ENCODE measurements at regions not wholly inside any gene's neighbourhood (a gene's known extent, or its start where the extent isn't known, plus 50 kb on each side); places are given as distances from the start of the nearest gene placed in this dataset.

- CTCF ChIA-PET, result no interaction called here
- no peak for DNase-seq
- WGBS (ENCODE audit: insufficient coverage), result 96% methylated on average over 2 of the region's 4 CpGs
Observed at GRCh38 chr6:92371211-92372208, 1047.8 kb downstream of the EPHA7 start.

DNA sequence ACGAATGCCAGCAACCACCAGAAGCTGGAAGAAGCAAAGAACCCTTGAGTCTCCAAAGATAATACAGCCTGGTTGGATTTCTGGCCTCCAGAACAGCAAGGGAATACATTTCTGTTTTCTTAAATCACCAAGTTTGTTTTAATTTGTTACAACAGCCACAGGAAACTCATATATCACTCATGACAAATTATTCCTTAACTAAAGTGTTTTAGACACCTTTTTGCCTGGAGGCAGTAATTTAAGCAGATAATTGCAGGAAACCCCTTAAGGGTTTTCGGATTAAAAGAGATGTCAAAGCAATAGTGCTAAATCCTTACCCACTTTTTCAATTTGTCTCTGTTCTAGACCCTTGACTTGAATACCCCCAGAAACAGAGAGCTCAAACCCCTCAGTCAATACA is 1050.0 kb downstream of the EPHA7 start:
- POLR2A ChIA-PET, result no interaction called here
- no peak overlapping the region for H3K27ac ChIP-seq (ENCODE audit: insufficient read depth in 1 of 2, low read depth in 1 of 2, low read length in 2 of 2, poor library complexity in 1 of 2, severe bottlenecking in 2 of 2)

More at GRCh38 chr6:92371211-92372208, 1047.8 kb downstream of the EPHA7 start:
- Histone ChIP-seq H3K4me1 (ENCODE audit: control extremely low read depth in 1 of 4, control insufficient read depth in 4 of 4, insufficient read depth in 4 of 4, low read length in 3 of 4) (no peaks in the 10 kb centered on the region), H3K27ac (ENCODE audit: insufficient read depth in 1 of 2, low read depth in 1 of 2, low read length in 2 of 2, poor library complexity in 1 of 2, severe bottlenecking in 2 of 2) (no peak overlapping the region), H3K27me3 (replicated peaks in 2 of 5; ENCODE audit: control insufficient read depth in 4 of 5, insufficient read depth in 5 of 5, low read length in 4 of 5) (no peaks in the 10 kb centered on the region), H3K36me3 (ENCODE audit: control insufficient read depth in 4 of 4, insufficient read depth in 4 of 4, low read length in 3 of 4) (no peaks in the 10 kb centered on the region), H3K9me3 (ENCODE audit: control extremely low read depth in 1 of 5, control insufficient read depth in 4 of 5, insufficient read depth in 2 of 5, low read depth in 1 of 5, low read length in 4 of 5) (no peaks in the 10 kb centered on the region), H3K4me3 (ENCODE audit: control insufficient read depth in 1 of 7, extremely low read depth in 1 of 7, insufficient read depth in 4 of 7, low read depth in 2 of 7, low read length in 6 of 7) (no peak overlapping the region)
- POLR2A ChIA-PET, result no interaction called here

DNA sequence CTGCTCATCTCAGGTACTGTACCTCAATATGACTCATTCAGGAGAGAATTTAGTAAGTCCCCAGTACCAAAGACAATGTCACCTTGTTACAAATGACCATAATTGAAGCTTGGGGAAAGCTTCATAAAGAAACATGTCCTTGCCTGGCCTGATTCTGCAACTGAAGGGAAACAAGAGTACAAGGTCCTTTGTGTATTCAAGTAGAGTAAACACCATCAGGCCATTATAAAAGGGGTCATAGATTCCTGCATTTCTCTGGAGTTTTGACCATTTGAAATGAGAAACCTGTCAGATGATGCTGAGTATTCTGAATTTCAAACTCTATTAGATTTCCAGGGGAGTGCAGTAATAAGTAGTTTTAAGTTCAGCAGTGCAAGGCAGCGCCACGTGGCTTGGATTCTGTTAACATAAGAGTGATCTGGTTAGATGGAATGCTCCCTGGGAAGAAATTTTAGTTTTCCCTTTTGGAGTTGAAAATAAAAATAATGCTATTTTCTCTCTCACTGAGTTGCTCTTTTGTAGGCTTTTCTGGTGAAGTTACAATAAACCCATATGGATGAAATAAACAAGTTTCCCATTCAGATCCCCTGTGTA is 1054.3 kb downstream of the EPHA7 start:
- Histone ChIP-seq H3K9me3 (ENCODE audit: control extremely low read depth in 1 of 5, control insufficient read depth in 4 of 5, insufficient read depth in 2 of 5, low read depth in 1 of 5, low read length in 4 of 5) (peaks cover 0 to 1% (median 0%) of the 10 kb centered on the region in 5 experiments), H3K36me3 (ENCODE audit: control insufficient read depth in 4 of 4, insufficient read depth in 4 of 4, low read length in 3 of 4) (no peaks in the 10 kb centered on the region), H3K4me3 (ENCODE audit: control insufficient read depth in 1 of 7, extremely low read depth in 1 of 7, insufficient read depth in 4 of 7, low read depth in 2 of 7, low read length in 6 of 7) (no peak overlapping the region), H3K4me1 (ENCODE audit: control extremely low read depth in 1 of 4, control insufficient read depth in 4 of 4, insufficient read depth in 4 of 4, low read length in 3 of 4) (no peaks in the 10 kb centered on the region), H3K27ac (ENCODE audit: insufficient read depth in 1 of 2, low read depth in 1 of 2, low read length in 2 of 2, poor library complexity in 1 of 2, severe bottlenecking in 2 of 2) (no peak overlapping the region), H3K27me3 (replicated peaks in 2 of 5; ENCODE audit: control insufficient read depth in 4 of 5, insufficient read depth in 5 of 5, low read length in 4 of 5) (no peaks in the 10 kb centered on the region)
- no peak for DNase-seq
- CTCF ChIA-PET, result no interaction called here
- WGBS (ENCODE audit: insufficient coverage), result 78% methylated on average over 2 of the region's 2 CpGs
- POLR2A ChIA-PET, result no interaction called here

More for the DNA sequence above, 1050.0 kb downstream of the EPHA7 start:
- no peak overlapping the region for H3K4me3 ChIP-seq (ENCODE audit: control insufficient read depth in 1 of 7, extremely low read depth in 1 of 7, insufficient read depth in 4 of 7, low read depth in 2 of 7, low read length in 6 of 7)
- H3K9me3 ChIP-seq (ENCODE audit: control extremely low read depth in 1 of 5, control insufficient read depth in 4 of 5, insufficient read depth in 2 of 5, low read depth in 1 of 5, low read length in 4 of 5), result no peaks in the 10 kb centered on the region
- H3K27me3 ChIP-seq (replicated peaks in 2 of 5; ENCODE audit: control insufficient read depth in 4 of 5, insufficient read depth in 5 of 5, low read length in 4 of 5), result no peaks in the 10 kb centered on the region
- 50% methylated on average over 1 of the region's 2 CpGs for WGBS (ENCODE audit: insufficient coverage)
- CTCF ChIA-PET, result no interaction called here
- no peaks in the 10 kb centered on the region for H3K36me3 ChIP-seq (ENCODE audit: control insufficient read depth in 4 of 4, insufficient read depth in 4 of 4, low read length in 3 of 4)
- no peaks in the 10 kb centered on the region for H3K4me1 ChIP-seq (ENCODE audit: control extremely low read depth in 1 of 4, control insufficient read depth in 4 of 4, insufficient read depth in 4 of 4, low read length in 3 of 4)
- DNase-seq, result no peak

DNA sequence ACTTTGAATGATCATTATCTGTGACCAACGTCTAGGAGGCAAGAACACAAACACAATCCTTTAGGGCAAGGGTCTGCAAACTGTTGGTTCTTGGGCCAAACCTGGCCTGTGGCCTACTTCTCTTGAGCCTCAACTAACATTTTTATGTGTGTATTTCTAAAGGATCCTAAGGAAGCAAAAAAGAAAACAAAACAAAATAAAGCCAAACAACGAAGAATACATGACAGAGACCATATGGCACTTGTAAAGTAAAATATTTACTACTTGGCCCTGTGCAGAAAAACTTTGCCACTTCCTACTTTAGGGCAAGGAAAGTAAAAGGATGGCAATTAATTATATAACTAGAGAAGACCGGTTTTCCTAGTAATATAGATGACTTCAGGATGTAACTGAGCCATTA is 1056.2 kb downstream of the EPHA7 start:
- no peaks in the 10 kb centered on the region for H3K27me3 ChIP-seq (replicated peaks in 2 of 5; ENCODE audit: control insufficient read depth in 4 of 5, insufficient read depth in 5 of 5, low read length in 4 of 5)
- H3K27ac ChIP-seq (ENCODE audit: insufficient read depth in 1 of 2, low read depth in 1 of 2, low read length in 2 of 2, poor library complexity in 1 of 2, severe bottlenecking in 2 of 2), result no peak overlapping the region
- no CpG with 5 or more reads among the region's 3 CpGs for WGBS (ENCODE audit: insufficient coverage)
- no peaks in the 10 kb centered on the region for H3K4me1 ChIP-seq (ENCODE audit: control extremely low read depth in 1 of 4, control insufficient read depth in 4 of 4, insufficient read depth in 4 of 4, low read length in 3 of 4)
- H3K36me3 ChIP-seq (ENCODE audit: control insufficient read depth in 4 of 4, insufficient read depth in 4 of 4, low read length in 3 of 4), result no peaks in the 10 kb centered on the region
- peaks cover 0 to 1% (median 0%) of the 10 kb centered on the region in 5 experiments for H3K9me3 ChIP-seq (ENCODE audit: control extremely low read depth in 1 of 5, control insufficient read depth in 4 of 5, insufficient read depth in 2 of 5, low read depth in 1 of 5, low read length in 4 of 5)
- no peak for DNase-seq
- ChIA-PET CTCF (no interaction called here), POLR2A (no interaction called here)
- no peak overlapping the region for H3K4me3 ChIP-seq (ENCODE audit: control insufficient read depth in 1 of 7, extremely low read depth in 1 of 7, insufficient read depth in 4 of 7, low read depth in 2 of 7, low read length in 6 of 7)

- no peaks in the 10 kb centered on the region for H3K27me3 ChIP-seq (replicated peaks in 2 of 5; ENCODE audit: control insufficient read depth in 4 of 5, insufficient read depth in 5 of 5, low read length in 4 of 5)
- no peaks in the 10 kb centered on the region for H3K4me1 ChIP-seq (ENCODE audit: control extremely low read depth in 1 of 4, control insufficient read depth in 4 of 4, insufficient read depth in 4 of 4, low read length in 3 of 4)
- H3K27ac ChIP-seq (ENCODE audit: insufficient read depth in 1 of 2, low read depth in 1 of 2, low read length in 2 of 2, poor library complexity in 1 of 2, severe bottlenecking in 2 of 2), result no peak overlapping the region
- ChIA-PET CTCF (no interaction called here), POLR2A (no interaction called here)
- WGBS (ENCODE audit: insufficient coverage), result 100% methylated on average over 2 of the region's 5 CpGs
- H3K36me3 ChIP-seq (ENCODE audit: control insufficient read depth in 4 of 4, insufficient read depth in 4 of 4, low read length in 3 of 4), result no peaks in the 10 kb centered on the region
- H3K4me3 ChIP-seq (ENCODE audit: control insufficient read depth in 1 of 7, extremely low read depth in 1 of 7, insufficient read depth in 4 of 7, low read depth in 2 of 7, low read length in 6 of 7), result no peak overlapping the region
- no peak for DNase-seq
- peaks cover 0 to 1% (median 0%) of the 10 kb centered on the region in 5 experiments for H3K9me3 ChIP-seq (ENCODE audit: control extremely low read depth in 1 of 5, control insufficient read depth in 4 of 5, insufficient read depth in 2 of 5, low read depth in 1 of 5, low read length in 4 of 5)
Observed at GRCh38 chr6:92362404-92362803, 1057.0 kb downstream of the EPHA7 start.

GRCh38 chr6:92361990-92362389 is 1057.4 kb downstream of the EPHA7 start:
- POLR2A ChIA-PET, result no interaction called here
- WGBS (ENCODE audit: insufficient coverage), result 96% methylated on average over 9 of the region's 9 CpGs
- H3K9me3 ChIP-seq (ENCODE audit: control extremely low read depth in 1 of 5, control insufficient read depth in 4 of 5, insufficient read depth in 2 of 5, low read depth in 1 of 5, low read length in 4 of 5), result peaks cover 0 to 1% (median 0%) of the 10 kb centered on the region in 5 experiments
- no peaks in the 10 kb centered on the region for H3K36me3 ChIP-seq (ENCODE audit: control insufficient read depth in 4 of 4, insufficient read depth in 4 of 4, low read length in 3 of 4)
- CTCF ChIA-PET, result no interaction called here
- H3K4me1 ChIP-seq (ENCODE audit: control extremely low read depth in 1 of 4, control insufficient read depth in 4 of 4, insufficient read depth in 4 of 4, low read length in 3 of 4), result no peaks in the 10 kb centered on the region
- no peak for DNase-seq
- H3K4me3 ChIP-seq (ENCODE audit: control insufficient read depth in 1 of 7, extremely low read depth in 1 of 7, insufficient read depth in 4 of 7, low read depth in 2 of 7, low read length in 6 of 7), result no peak overlapping the region
- H3K27ac ChIP-seq (ENCODE audit: insufficient read depth in 1 of 2, low read depth in 1 of 2, low read length in 2 of 2, poor library complexity in 1 of 2, severe bottlenecking in 2 of 2), result no peak overlapping the region
- H3K27me3 ChIP-seq (replicated peaks in 2 of 5; ENCODE audit: control insufficient read depth in 4 of 5, insufficient read depth in 5 of 5, low read length in 4 of 5), result no peaks in the 10 kb centered on the region

DNA sequence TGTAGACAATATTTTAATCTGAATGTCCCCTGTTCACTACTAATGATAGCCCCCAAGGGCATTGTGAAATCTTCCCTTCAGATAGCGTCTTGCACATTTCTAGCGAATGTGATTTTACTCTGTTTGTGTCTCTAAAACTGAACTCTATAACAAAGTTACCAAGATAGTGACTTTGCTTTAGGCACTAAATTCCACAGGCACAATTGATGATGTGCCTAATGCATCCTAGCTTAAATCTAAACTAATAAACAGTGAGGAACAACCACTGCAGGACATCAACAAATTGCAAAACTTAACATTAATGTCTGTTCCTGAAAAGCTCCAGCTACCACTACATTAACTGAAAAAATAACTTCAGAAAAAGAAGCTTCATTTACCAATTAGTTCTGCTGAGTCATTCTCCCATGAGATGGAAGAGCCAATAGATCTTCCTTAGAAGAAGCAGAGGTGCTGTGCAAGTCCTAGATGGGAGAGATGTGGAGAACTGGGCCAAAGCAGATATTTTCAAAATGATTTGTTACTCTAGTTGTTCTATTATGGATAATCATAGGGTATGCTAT is 1065.0 kb downstream of the EPHA7 start:
- no peak overlapping the region for H3K27ac ChIP-seq (ENCODE audit: insufficient read depth in 1 of 2, low read depth in 1 of 2, low read length in 2 of 2, poor library complexity in 1 of 2, severe bottlenecking in 2 of 2)
- POLR2A ChIA-PET, result no interaction called here
- no peaks in the 10 kb centered on the region for H3K4me1 ChIP-seq (ENCODE audit: control extremely low read depth in 1 of 4, control insufficient read depth in 4 of 4, insufficient read depth in 4 of 4, low read length in 3 of 4)
- no peaks in the 10 kb centered on the region for H3K9me3 ChIP-seq (ENCODE audit: control extremely low read depth in 1 of 5, control insufficient read depth in 4 of 5, insufficient read depth in 2 of 5, low read depth in 1 of 5, low read length in 4 of 5)
- no peaks in the 10 kb centered on the region for H3K36me3 ChIP-seq (ENCODE audit: control insufficient read depth in 4 of 4, insufficient read depth in 4 of 4, low read length in 3 of 4)
- H3K27me3 ChIP-seq (replicated peaks in 2 of 5; ENCODE audit: control insufficient read depth in 4 of 5, insufficient read depth in 5 of 5, low read length in 4 of 5), result no peaks in the 10 kb centered on the region
- no peak for DNase-seq
- no peak overlapping the region for H3K4me3 ChIP-seq (ENCODE audit: control insufficient read depth in 1 of 7, extremely low read depth in 1 of 7, insufficient read depth in 4 of 7, low read depth in 2 of 7, low read length in 6 of 7)
- 93% methylated on average over 2 of the region's 2 CpGs for whole genome bisulfite sequencing (ENCODE audit: insufficient coverage)
- CTCF ChIA-PET, result interaction anchor here (1.0 kb wide), 1 partner anchor 10 kb away, joined by 3 read pairs; no protein-coding TSS in a partner anchor

Measured in common myeloid progenitor, CD34-positive (primary cell).